ENCODE measurements at regions not wholly inside any gene's neighbourhood (a gene's known extent, or its start where the extent isn't known, plus 50 kb on each side); places are given as distances from the start of the nearest gene placed in this dataset.

DNA sequence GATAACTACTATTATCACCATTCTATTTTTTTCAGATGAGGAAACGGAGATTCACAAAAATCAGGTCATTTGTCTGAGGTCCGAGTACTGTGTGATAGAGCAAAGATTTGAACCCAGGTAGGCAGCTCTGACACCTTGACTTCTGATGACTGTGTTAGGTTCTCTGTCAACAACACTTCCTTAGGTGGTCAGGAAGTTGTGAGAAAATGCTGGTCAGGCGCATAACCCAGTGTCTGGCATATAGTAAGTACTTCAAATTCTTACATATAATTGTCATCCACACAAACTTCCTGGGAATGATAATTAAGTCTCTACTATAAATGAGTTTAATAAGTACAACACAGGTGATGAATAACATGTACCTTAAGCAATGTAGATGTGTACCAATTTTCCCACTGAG lies 381.5 kb downstream of the NEBL start:
- TF ChIP-seq, protein P1, sequence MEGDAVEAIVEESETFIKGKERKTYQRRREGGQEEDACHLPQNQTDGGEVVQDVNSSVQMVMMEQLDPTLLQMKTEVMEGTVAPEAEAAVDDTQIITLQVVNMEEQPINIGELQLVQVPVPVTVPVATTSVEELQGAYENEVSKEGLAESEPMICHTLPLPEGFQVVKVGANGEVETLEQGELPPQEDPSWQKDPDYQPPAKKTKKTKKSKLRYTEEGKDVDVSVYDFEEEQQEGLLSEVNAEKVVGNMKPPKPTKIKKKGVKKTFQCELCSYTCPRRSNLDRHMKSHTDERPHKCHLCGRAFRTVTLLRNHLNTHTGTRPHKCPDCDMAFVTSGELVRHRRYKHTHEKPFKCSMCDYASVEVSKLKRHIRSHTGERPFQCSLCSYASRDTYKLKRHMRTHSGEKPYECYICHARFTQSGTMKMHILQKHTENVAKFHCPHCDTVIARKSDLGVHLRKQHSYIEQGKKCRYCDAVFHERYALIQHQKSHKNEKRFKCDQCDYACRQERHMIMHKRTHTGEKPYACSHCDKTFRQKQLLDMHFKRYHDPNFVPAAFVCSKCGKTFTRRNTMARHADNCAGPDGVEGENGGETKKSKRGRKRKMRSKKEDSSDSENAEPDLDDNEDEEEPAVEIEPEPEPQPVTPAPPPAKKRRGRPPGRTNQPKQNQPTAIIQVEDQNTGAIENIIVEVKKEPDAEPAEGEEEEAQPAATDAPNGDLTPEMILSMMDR (IDR thresholded peaks at IDR 0.05): no peak
- no peak for TF ChIP-seq POLR2A (IDR thresholded peaks at IDR 0.05)

All from body of pancreas (tissue), 4 donors.